GM12878 (cell line): ENCODE measurements at regions not wholly inside any gene's neighbourhood (a gene's known extent, or its start where the extent isn't known, plus 50 kb on each side); places are given as distances from the start of the nearest gene placed in this dataset.

ENCODE experiments used
- ATAC-seq: fragments of 200-7000 bp; cut with Tn5 transposase; 3 replicates; pipeline ENCODE4 v1.9.1; 2020; ENCODE audit warnings: mild to moderate bottlenecking, moderate library complexity
- BruUV-seq: library from RNA; stranded (reverse); fragments of 400-500 nt; replicated peaks from 2 replicates; lab custom pipeline; 2021; lab: Mats Ljungman, UMichigan
- CTCF ChIA-PET: fragments of 300-600 bp; sonication (Branson Sonifier 250); formaldehyde crosslinking; extraction: SDS; loops from one replicate; lab custom pipeline; 2021; ENCODE audit warnings: inconsistent platforms; lab: Yijun Ruan, JAX
- POLR2A ChIA-PET: fragments of 350-600 bp; formaldehyde crosslinking; extraction: SDS; loops from one replicate; lab custom pipeline; 2021; ENCODE audit warnings: inconsistent platforms; lab: Charles Lee
- RAD21 ChIA-PET: fragments of 300-600 bp; sonication (Branson Sonifier 250); formaldehyde crosslinking; loops from one replicate; lab custom pipeline; 2023; ENCODE audit warnings: antibody characterized with exemption; ENCODE audit not compliant: unreplicated experiment; lab: Charles Lee
- SMC1A ChIA-PET: fragments of 300-600 bp; sonication (Branson Sonifier 250); formaldehyde crosslinking; loops from one replicate; lab custom pipeline; 2023; ENCODE audit not compliant: unreplicated experiment, uncharacterized antibody; lab: Charles Lee
- DNase-seq: peaks from one replicate; pipeline ENCODE4 v3.0.0-alpha.2; 2011; ENCODE audit warnings: low read depth, low spot score
- FAIRE-seq: peaks from 3 replicates; lab custom pipeline; 2011; peaks lifted over from hg19 to GRCh38; lab: Jason Lieb, UNC
- H2AFZ ChIP-seq: 2 replicates; pipeline ENCODE4 v1.6.0; 2011; ENCODE audit warnings: low read depth, low read length, control low read depth; ENCODE audit not compliant: control insufficient read depth
- H3K27ac ChIP-seq: 2 replicates; pipeline ENCODE4 v1.5.1; 2011; ENCODE audit warnings: control low read depth; ENCODE audit not compliant: control insufficient read depth, insufficient read depth
- H3K27me3 ChIP-seq, 2 experiments: replicated peaks in 1 of 2; 2 replicates each; pipeline versions ENCODE4 v1.6.0 to v1.6.1; 2011; ENCODE audit warnings: low read length in 1 of 2; ENCODE audit not compliant: control insufficient read depth in 2 of 2, insufficient read depth in 2 of 2
- H3K36me3 ChIP-seq, 2 experiments: 2 replicates each; pipeline ENCODE4 v1.5.1; 2011; ENCODE audit warnings: low read length in 1 of 2; ENCODE audit not compliant: control insufficient read depth in 2 of 2, insufficient read depth in 2 of 2
- H3K4me1 ChIP-seq: 2 replicates; pipeline ENCODE4 v1.6.1; 2011; ENCODE audit warnings: mild to moderate bottlenecking, low read length, moderate library complexity, mixed read lengths; ENCODE audit not compliant: control insufficient read depth, insufficient read depth
- H3K4me2 ChIP-seq: 2 replicates; pipeline ENCODE4 v1.6.0; 2011; ENCODE audit warnings: control low read depth; ENCODE audit not compliant: control insufficient read depth, insufficient read depth
- H3K4me3 ChIP-seq: fragments of 200-600 bp; sonication (generic); 2 replicates; pipeline ENCODE4 v1.5.1; 2016
- H3K79me2 ChIP-seq: 2 replicates; pipeline ENCODE4 v1.6.0; 2011; ENCODE audit warnings: low read length; ENCODE audit not compliant: control insufficient read depth, insufficient read depth
- H3K9ac ChIP-seq: 2 replicates; pipeline ENCODE4 v1.8.0; 2011; ENCODE audit warnings: low read length, control low read depth, mixed read lengths; ENCODE audit not compliant: control insufficient read depth, insufficient read depth
- H3K9me3 ChIP-seq: replicated peaks from 3 replicates; pipeline ENCODE4 v1.5.1; 2011; ENCODE audit warnings: mild to moderate bottlenecking, low read length; ENCODE audit not compliant: control insufficient read depth, insufficient read depth
- H4K20me1 ChIP-seq: 2 replicates; pipeline ENCODE4 v1.6.0; 2011; ENCODE audit not compliant: control insufficient read depth, insufficient read depth
- ESRRA ChIP-seq: IDR thresholded peaks from 2 replicates; pipeline ENCODE4 v1.6.1; 2012; ENCODE audit warnings: mild to moderate bottlenecking, low read length, improper control_type of control experiment
- KDM1A ChIP-seq: fragments of 200-600 bp; sonication (generic); IDR thresholded peaks from 2 replicates; pipeline ENCODE4 v1.6.1; 2016; ENCODE audit warnings: borderline replicate concordance
- LARP7 ChIP-seq: fragments of 450-650 bp; IDR thresholded peaks from 2 replicates; pipeline ENCODE4 v1.6.1; 2017; ENCODE audit warnings: mild to moderate bottlenecking
- MEF2B ChIP-seq: fragments of 450-650 bp; IDR thresholded peaks from 2 replicates; pipeline ENCODE4 v1.6.1; 2018; ENCODE audit warnings: mild to moderate bottlenecking, moderate library complexity; ENCODE audit not compliant: partially characterized antibody, poor library complexity, severe bottlenecking
- MTA2 ChIP-seq: fragments of 450-650 bp; IDR thresholded peaks from 2 replicates; pipeline ENCODE4 v1.6.1; 2016; ENCODE audit warnings: low read depth, mild to moderate bottlenecking, moderate library complexity
- MTA3 ChIP-seq: IDR thresholded peaks from 2 replicates; pipeline ENCODE4 v1.6.1; 2012; ENCODE audit warnings: low read length, inconsistent platforms, borderline replicate concordance
- PML ChIP-seq: IDR thresholded peaks from 2 replicates; pipeline ENCODE4 v1.6.1; 2012; ENCODE audit warnings: low read length, inconsistent platforms
- RB1 ChIP-seq: fragments of 450-650 bp; formaldehyde crosslinking; IDR thresholded peaks from 2 replicates; pipeline ENCODE4 v1.6.1; 2017; ENCODE audit warnings: mild to moderate bottlenecking, borderline replicate concordance
- RUNX3 ChIP-seq: IDR thresholded peaks from 2 replicates; pipeline ENCODE4 v1.6.1; 2012; ENCODE audit warnings: low read length, inconsistent platforms
- SIN3A ChIP-seq: IDR thresholded peaks from 2 replicates; pipeline ENCODE4 v1.6.1; 2012; ENCODE audit warnings: low read depth, low read length, improper control_type of control experiment
- ZNF274 ChIP-seq: IDR thresholded peaks from one replicate; pipeline ENCODE4 v1.8.0; 2011; ENCODE audit not compliant: insufficient read length, insufficient read depth
- ZNF384 ChIP-seq: IDR thresholded peaks from 2 replicates; pipeline ENCODE4 v1.6.1; 2012; ENCODE audit warnings: low read depth, mild to moderate bottlenecking, low read length, improper control_type of control experiment, borderline replicate concordance
- WGBS: methylation state at CpG from one replicate; pipeline ENCODE4 v1.1.6; 2016; ENCODE audit warnings: low lambda C conversion rate; ENCODE audit not compliant: insufficient replicate concordance, insufficient coverage; ENCODE audit errors: missing lambda C conversion rate; 5-methylcytosine and 5-hydroxymethylcytosine counted together
- in situ Hi-C: fragments of 300-500 bp; cut with MboI; formaldehyde crosslinking; loops from 9 replicates; pipeline ENCODE4 v1.14.3; 2018; ENCODE audit warnings: mixed read lengths
- intact Hi-C: fragments of 100-400 bp; cut with micrococcal nuclease; formaldehyde crosslinking; loops from one replicate; pipeline ENCODE4 v1.14.2; 2022; ENCODE audit not compliant: unreplicated experiment
- TF ChIP-seq, protein P1 (sequence below): IDR thresholded peaks from 2 replicates; pipeline ENCODE4 v1.6.1; 2012; ENCODE audit warnings: improper control_type of control experiment, low read depth, low read length; ENCODE audit not compliant: insufficient replicate concordance
- TF ChIP-seq, protein P2 (sequence below): IDR thresholded peaks from 2 replicates; pipeline ENCODE4 v1.6.1; 2012; ENCODE audit warnings: low read depth, low read length, improper control_type of control experiment
- TF ChIP-seq, protein P3 (sequence below): fragments of 450-650 bp; IDR thresholded peaks from 2 replicates; pipeline ENCODE4 v1.6.1; 2017; ENCODE audit warnings: borderline replicate concordance
- TF ChIP-seq, protein P4 (sequence below): fragments of 150-350 bp; IDR thresholded peaks from 2 replicates; pipeline ENCODE4 v1.6.1; 2016; ENCODE audit warnings: low read depth, low read length

DNA sequence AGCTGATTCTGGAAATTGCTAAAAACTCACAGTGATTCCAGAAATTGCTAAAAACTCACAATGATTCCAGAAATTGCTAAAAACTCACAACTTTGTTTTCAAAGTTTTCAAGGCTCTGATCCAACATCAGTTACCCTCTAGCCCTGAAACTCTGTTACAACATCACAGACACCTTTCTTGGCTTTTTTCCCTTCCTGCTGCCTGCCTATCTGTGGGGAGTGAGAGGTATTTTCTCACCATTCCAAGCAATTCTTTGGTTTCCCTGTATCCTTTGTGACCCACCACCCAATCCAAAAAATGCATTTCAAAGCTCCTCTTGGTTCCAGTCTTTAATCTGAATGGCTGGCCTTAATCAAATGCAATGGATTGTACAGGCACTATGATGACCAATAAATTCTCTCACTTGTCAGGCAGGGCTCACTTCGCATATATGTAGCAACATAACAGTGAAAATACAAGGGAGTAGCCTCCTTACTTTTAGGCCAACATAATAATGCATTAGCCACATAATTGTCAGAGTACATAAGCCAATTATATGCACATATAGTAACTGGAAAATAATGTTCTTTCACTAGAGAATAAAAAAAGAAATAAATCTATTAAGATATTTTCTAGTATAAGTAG, 1139.0 kb downstream of the ROBO2 start:
- H2AFZ ChIP-seq = no peak overlapping the region
- CTCF ChIA-PET = no interaction called here
- H4K20me1 ChIP-seq = no peaks in the 10 kb centered on the region
- H3K27ac ChIP-seq = no peak overlapping the region
- DNase-seq (no peak), FAIRE-seq (no peak), ATAC-seq (no peak)
- no peaks in the 10 kb centered on the region for H3K79me2 ChIP-seq
- SMC1A ChIA-PET = no interaction called here
- no TSS peak for BruUV-seq
- intact Hi-C loops = loop anchor here (10.0 kb wide), 1 partner anchor 466 kb away; no protein-coding TSS in a partner anchor
- no peaks in the 10 kb centered on the region for H3K4me1 ChIP-seq
- RAD21 ChIA-PET = no interaction called here
- H3K4me3 ChIP-seq = no peak overlapping the region
- in situ Hi-C loops = no loop called here
- 4% methylated on average over 1 of the region's 1 CpG for WGBS
- POLR2A ChIA-PET = no interaction called here
- H3K36me3 ChIP-seq = no peaks in the 10 kb centered on the region
- H3K4me2 ChIP-seq = no peak overlapping the region
- H3K9ac ChIP-seq = no peak overlapping the region
- H3K27me3 ChIP-seq = no peaks in the 10 kb centered on the region
- H3K9me3 ChIP-seq = no peaks in the 10 kb centered on the region
- TF ChIP-seq ESRRA (no peak), LARP7 (no peak), RUNX3 (no peak), PML (no peak), MTA2 (no peak), ZNF384 (no peak), KDM1A (no peak), ZNF274 (no peak), MEF2B (no peak), SIN3A (no peak), RB1 (no peak), MTA3 (no peak)
- TF ChIP-seq, protein P1, sequence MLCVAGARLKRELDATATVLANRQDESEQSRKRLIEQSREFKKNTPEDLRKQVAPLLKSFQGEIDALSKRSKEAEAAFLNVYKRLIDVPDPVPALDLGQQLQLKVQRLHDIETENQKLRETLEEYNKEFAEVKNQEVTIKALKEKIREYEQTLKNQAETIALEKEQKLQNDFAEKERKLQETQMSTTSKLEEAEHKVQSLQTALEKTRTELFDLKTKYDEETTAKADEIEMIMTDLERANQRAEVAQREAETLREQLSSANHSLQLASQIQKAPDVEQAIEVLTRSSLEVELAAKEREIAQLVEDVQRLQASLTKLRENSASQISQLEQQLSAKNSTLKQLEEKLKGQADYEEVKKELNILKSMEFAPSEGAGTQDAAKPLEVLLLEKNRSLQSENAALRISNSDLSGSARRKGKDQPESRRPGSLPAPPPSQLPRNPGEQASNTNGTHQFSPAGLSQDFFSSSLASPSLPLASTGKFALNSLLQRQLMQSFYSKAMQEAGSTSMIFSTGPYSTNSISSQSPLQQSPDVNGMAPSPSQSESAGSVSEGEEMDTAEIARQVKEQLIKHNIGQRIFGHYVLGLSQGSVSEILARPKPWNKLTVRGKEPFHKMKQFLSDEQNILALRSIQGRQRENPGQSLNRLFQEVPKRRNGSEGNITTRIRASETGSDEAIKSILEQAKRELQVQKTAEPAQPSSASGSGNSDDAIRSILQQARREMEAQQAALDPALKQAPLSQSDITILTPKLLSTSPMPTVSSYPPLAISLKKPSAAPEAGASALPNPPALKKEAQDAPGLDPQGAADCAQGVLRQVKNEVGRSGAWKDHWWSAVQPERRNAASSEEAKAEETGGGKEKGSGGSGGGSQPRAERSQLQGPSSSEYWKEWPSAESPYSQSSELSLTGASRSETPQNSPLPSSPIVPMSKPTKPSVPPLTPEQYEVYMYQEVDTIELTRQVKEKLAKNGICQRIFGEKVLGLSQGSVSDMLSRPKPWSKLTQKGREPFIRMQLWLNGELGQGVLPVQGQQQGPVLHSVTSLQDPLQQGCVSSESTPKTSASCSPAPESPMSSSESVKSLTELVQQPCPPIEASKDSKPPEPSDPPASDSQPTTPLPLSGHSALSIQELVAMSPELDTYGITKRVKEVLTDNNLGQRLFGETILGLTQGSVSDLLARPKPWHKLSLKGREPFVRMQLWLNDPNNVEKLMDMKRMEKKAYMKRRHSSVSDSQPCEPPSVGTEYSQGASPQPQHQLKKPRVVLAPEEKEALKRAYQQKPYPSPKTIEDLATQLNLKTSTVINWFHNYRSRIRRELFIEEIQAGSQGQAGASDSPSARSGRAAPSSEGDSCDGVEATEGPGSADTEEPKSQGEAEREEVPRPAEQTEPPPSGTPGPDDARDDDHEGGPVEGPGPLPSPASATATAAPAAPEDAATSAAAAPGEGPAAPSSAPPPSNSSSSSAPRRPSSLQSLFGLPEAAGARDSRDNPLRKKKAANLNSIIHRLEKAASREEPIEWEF = no peak
- TF ChIP-seq, protein P2, sequence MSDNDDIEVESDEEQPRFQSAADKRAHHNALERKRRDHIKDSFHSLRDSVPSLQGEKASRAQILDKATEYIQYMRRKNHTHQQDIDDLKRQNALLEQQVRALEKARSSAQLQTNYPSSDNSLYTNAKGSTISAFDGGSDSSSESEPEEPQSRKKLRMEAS = no peak
- TF ChIP-seq, protein P3, sequence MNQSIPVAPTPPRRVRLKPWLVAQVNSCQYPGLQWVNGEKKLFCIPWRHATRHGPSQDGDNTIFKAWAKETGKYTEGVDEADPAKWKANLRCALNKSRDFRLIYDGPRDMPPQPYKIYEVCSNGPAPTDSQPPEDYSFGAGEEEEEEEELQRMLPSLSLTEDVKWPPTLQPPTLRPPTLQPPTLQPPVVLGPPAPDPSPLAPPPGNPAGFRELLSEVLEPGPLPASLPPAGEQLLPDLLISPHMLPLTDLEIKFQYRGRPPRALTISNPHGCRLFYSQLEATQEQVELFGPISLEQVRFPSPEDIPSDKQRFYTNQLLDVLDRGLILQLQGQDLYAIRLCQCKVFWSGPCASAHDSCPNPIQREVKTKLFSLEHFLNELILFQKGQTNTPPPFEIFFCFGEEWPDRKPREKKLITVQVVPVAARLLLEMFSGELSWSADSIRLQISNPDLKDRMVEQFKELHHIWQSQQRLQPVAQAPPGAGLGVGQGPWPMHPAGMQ = no peak
- TF ChIP-seq, protein P4, sequence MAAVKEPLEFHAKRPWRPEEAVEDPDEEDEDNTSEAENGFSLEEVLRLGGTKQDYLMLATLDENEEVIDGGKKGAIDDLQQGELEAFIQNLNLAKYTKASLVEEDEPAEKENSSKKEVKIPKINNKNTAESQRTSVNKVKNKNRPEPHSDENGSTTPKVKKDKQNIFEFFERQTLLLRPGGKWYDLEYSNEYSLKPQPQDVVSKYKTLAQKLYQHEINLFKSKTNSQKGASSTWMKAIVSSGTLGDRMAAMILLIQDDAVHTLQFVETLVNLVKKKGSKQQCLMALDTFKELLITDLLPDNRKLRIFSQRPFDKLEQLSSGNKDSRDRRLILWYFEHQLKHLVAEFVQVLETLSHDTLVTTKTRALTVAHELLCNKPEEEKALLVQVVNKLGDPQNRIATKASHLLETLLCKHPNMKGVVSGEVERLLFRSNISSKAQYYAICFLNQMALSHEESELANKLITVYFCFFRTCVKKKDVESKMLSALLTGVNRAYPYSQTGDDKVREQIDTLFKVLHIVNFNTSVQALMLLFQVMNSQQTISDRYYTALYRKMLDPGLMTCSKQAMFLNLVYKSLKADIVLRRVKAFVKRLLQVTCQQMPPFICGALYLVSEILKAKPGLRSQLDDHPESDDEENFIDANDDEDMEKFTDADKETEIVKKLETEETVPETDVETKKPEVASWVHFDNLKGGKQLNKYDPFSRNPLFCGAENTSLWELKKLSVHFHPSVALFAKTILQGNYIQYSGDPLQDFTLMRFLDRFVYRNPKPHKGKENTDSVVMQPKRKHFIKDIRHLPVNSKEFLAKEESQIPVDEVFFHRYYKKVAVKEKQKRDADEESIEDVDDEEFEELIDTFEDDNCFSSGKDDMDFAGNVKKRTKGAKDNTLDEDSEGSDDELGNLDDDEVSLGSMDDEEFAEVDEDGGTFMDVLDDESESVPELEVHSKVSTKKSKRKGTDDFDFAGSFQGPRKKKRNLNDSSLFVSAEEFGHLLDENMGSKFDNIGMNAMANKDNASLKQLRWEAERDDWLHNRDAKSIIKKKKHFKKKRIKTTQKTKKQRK = no peak
